Mesenchymal stem cell (in vitro differentiated cells and primary cell): ENCODE measurements at regions not wholly inside any gene's neighbourhood (a gene's known extent, or its start where the extent isn't known, plus 50 kb on each side); places are given as distances from the start of the nearest gene placed in this dataset.
"Not testable (repeated sequence)": the region's sequence is repeated elsewhere in the genome, so short reads cannot be mapped to it uniquely, and the experiment has no call there.

Experiments used
- DNase-seq: peaks from one replicate; pipeline ENCODE4 v3.0.0-alpha.2; 2013
- H2AFZ ChIP-seq: one replicate; pipeline ENCODE4 v1.6.1; 2013; ENCODE audit warnings: low read depth, mild to moderate bottlenecking, control low read depth, inconsistent platforms, low read length, moderate library complexity
- H2AK5ac ChIP-seq: 2 replicates; pipeline ENCODE4 v1.6.1; 2013; ENCODE audit warnings: low read length, moderate library complexity, mild to moderate bottlenecking, inconsistent platforms; ENCODE audit not compliant: severe bottlenecking
- H2BK120ac ChIP-seq: one replicate; pipeline ENCODE4 v1.6.1; 2013; ENCODE audit warnings: low read depth, mild to moderate bottlenecking, inconsistent platforms, low read length, moderate library complexity
- H2BK12ac ChIP-seq, 2 experiments: one replicate each; pipeline ENCODE4 v1.6.1; 2013; ENCODE audit warnings: inconsistent platforms in 2 of 2, low read length in 2 of 2, mild to moderate bottlenecking in 2 of 2, moderate library complexity in 2 of 2, control low read depth in 1 of 2
- H2BK15ac ChIP-seq: one replicate; pipeline ENCODE4 v1.6.1; 2013; ENCODE audit warnings: mild to moderate bottlenecking, low read depth, inconsistent platforms; ENCODE audit not compliant: poor library complexity, severe bottlenecking
- H2BK5ac ChIP-seq: 2 replicates; pipeline ENCODE4 v1.6.1; 2013; ENCODE audit warnings: low read depth, mild to moderate bottlenecking, low read length, control low read depth, inconsistent platforms; ENCODE audit not compliant: poor library complexity, severe bottlenecking
- H3K14ac ChIP-seq, 2 experiments: one replicate each; pipeline ENCODE4 v1.6.1; 2013; ENCODE audit warnings: inconsistent platforms in 2 of 2, low read length in 2 of 2, control low read depth in 1 of 2, mild to moderate bottlenecking in 1 of 2, moderate library complexity in 1 of 2
- H3K18ac ChIP-seq, 2 experiments: one replicate each; pipeline ENCODE4 v1.6.1; 2013; ENCODE audit warnings: inconsistent platforms in 2 of 2, low read length in 2 of 2, control low read depth in 1 of 2, low read depth in 1 of 2, mild to moderate bottlenecking in 1 of 2
- H3K23ac ChIP-seq, 2 experiments: one replicate each; pipeline ENCODE4 v1.6.1; 2013; ENCODE audit warnings: inconsistent platforms in 2 of 2, low read length in 2 of 2, mild to moderate bottlenecking in 2 of 2, moderate library complexity in 2 of 2, control low read depth in 1 of 2
- H3K27ac ChIP-seq: 2 replicates; pipeline ENCODE4 v1.5.1; 2013; ENCODE audit warnings: mild to moderate bottlenecking, moderate library complexity, low read length, control low read depth, inconsistent platforms; ENCODE audit not compliant: poor library complexity, severe bottlenecking
- H3K27me3 ChIP-seq, 2 experiments: 2 replicates each; pipeline versions ENCODE4 v1.6.1 to v1.7.0; 2013; ENCODE audit warnings: low read length in 2 of 2, mild to moderate bottlenecking in 2 of 2, moderate library complexity in 2 of 2, control low read depth in 1 of 2, inconsistent platforms in 1 of 2; ENCODE audit not compliant: control insufficient read depth in 1 of 2, insufficient read depth in 1 of 2
- H3K36me3 ChIP-seq, 2 experiments: 2 replicates each; pipeline versions ENCODE4 v1.6.1 to v1.7.0; 2013; ENCODE audit warnings: low read length in 2 of 2, control low read depth in 1 of 2, inconsistent platforms in 1 of 2, low read depth in 1 of 2, mild to moderate bottlenecking in 1 of 2; ENCODE audit not compliant: insufficient read depth in 2 of 2, control insufficient read depth in 1 of 2
- H3K4ac ChIP-seq, 2 experiments: one replicate each; pipeline ENCODE4 v1.6.1; 2013; ENCODE audit warnings: inconsistent platforms in 2 of 2, low read length in 2 of 2, mild to moderate bottlenecking in 2 of 2, moderate library complexity in 2 of 2, control low read depth in 1 of 2, low read depth in 1 of 2
- H3K4me1 ChIP-seq: 2 replicates; pipeline ENCODE4 v1.6.1; 2013; ENCODE audit warnings: low read depth, low read length, control low read depth; ENCODE audit not compliant: control insufficient read depth, insufficient read depth
- H3K4me2 ChIP-seq: 2 replicates; pipeline ENCODE4 v1.6.1; 2013; ENCODE audit warnings: low read length, mild to moderate bottlenecking, inconsistent platforms; ENCODE audit not compliant: poor library complexity, severe bottlenecking
- H3K4me3 ChIP-seq, 2 experiments: 2 replicates each; pipeline versions ENCODE4 v1.5.1 to v1.7.0; 2013; ENCODE audit warnings: low read length in 2 of 2, mild to moderate bottlenecking in 2 of 2, control low read depth in 1 of 2, low read depth in 1 of 2; ENCODE audit not compliant: insufficient read depth in 1 of 2
- H3K79me1 ChIP-seq: replicated peaks from 2 replicates; pipeline ENCODE4 v1.6.1; 2013; ENCODE audit warnings: mild to moderate bottlenecking, control low read depth, low read length, inconsistent platforms; ENCODE audit not compliant: poor library complexity, severe bottlenecking
- H3K9ac ChIP-seq: 2 replicates; pipeline ENCODE4 v1.7.0; 2013; ENCODE audit warnings: mild to moderate bottlenecking, low read length, moderate library complexity
- H3K9me3 ChIP-seq: 2 replicates; pipeline ENCODE4 v1.7.0; 2013; ENCODE audit warnings: mild to moderate bottlenecking, low read length; ENCODE audit not compliant: control insufficient read depth
- H4K8ac ChIP-seq: one replicate; pipeline ENCODE4 v1.6.1; 2013; ENCODE audit warnings: inconsistent platforms, mild to moderate bottlenecking, low read length, moderate library complexity
- H4K91ac ChIP-seq: one replicate; pipeline ENCODE4 v1.6.1; 2013; ENCODE audit warnings: mild to moderate bottlenecking, low read length, inconsistent platforms
- WGBS: methylation state at CpG from one replicate; pipeline ENCODE4 v1.1.7; 2013; ENCODE audit warnings: mixed read lengths; 5-methylcytosine and 5-hydroxymethylcytosine counted together

- H4K91ac ChIP-seq = no peak overlapping the region
- no peak overlapping the region for H3K27ac ChIP-seq
- no peak for DNase-seq
- no peak overlapping the region for H2BK15ac ChIP-seq
- 7% methylated on average over 1 of the region's 1 CpG for WGBS
- no peak overlapping the region for H3K4me3 ChIP-seq
- no peak overlapping the region for H2BK120ac ChIP-seq
- H3K79me1 ChIP-seq = no peaks in the 10 kb centered on the region
- H2AK5ac ChIP-seq = no peak overlapping the region
- H3K27me3 ChIP-seq = peaks cover 0 to 3% of the 10 kb centered on the region in 2 experiments
- no peak overlapping the region for H3K14ac ChIP-seq
- no peak overlapping the region for H3K18ac ChIP-seq
- H4K8ac ChIP-seq = no peak overlapping the region
- H3K36me3 ChIP-seq = no peaks in the 10 kb centered on the region
- H2AFZ ChIP-seq = no peak overlapping the region
- H3K23ac ChIP-seq = no peak overlapping the region
- H3K4ac ChIP-seq = no peak overlapping the region
- H3K4me1 ChIP-seq = no peaks in the 10 kb centered on the region
- no peaks in the 10 kb centered on the region for H3K9me3 ChIP-seq
- H2BK5ac ChIP-seq = no peak overlapping the region
- no peak overlapping the region for H3K4me2 ChIP-seq
- no peak overlapping the region for H3K9ac ChIP-seq
- no peak overlapping the region for H2BK12ac ChIP-seq
These were observed 302.8 kb upstream of the MDFIC2 start for GRCh38 chr3:70615286-70615685.

- 76% methylated on average over 6 of the region's 6 CpGs for WGBS
- Histone ChIP-seq H3K4me1 (no peaks in the 10 kb centered on the region), H2BK15ac (no peak overlapping the region), H4K91ac (no peak overlapping the region), H2BK120ac (no peak overlapping the region), H3K23ac (no peak overlapping the region), H3K27ac (no peak overlapping the region), H3K36me3 (no peaks in the 10 kb centered on the region), H4K8ac (no peak overlapping the region), H3K4ac (no peak overlapping the region), H2BK12ac (no peak overlapping the region), H3K27me3 (no peaks in the 10 kb centered on the region), H3K14ac (no peak overlapping the region), H2AK5ac (no peak overlapping the region), H3K4me3 (no peak overlapping the region), H3K9me3 (no peaks in the 10 kb centered on the region), H2AFZ (no peak overlapping the region), H3K9ac (no peak overlapping the region), H3K18ac (no peak overlapping the region), H3K4me2 (no peak overlapping the region), H2BK5ac (no peak overlapping the region), H3K79me1 (no peaks in the 10 kb centered on the region)
- no peak for DNase-seq
These were observed 301.7 kb upstream of the MDFIC2 start for GRCh38 chr3:70614111-70614510.

GRCh38 chr3:70612920-70613319, 300.5 kb upstream of the MDFIC2 start:
- H3K4me1 ChIP-seq = no peaks in the 10 kb centered on the region
- no peak for DNase-seq
- WGBS = 89% methylated on average over 7 of the region's 11 CpGs
- no peak overlapping the region for H3K9ac ChIP-seq
- no peak overlapping the region for H3K18ac ChIP-seq
- no peak overlapping the region for H2BK120ac ChIP-seq
- no peak overlapping the region for H3K27ac ChIP-seq
- no peaks in the 10 kb centered on the region for H3K9me3 ChIP-seq
- H2AFZ ChIP-seq = no peak overlapping the region
- H2BK5ac ChIP-seq = no peak overlapping the region
- H3K79me1 ChIP-seq = no peaks in the 10 kb centered on the region
- H2BK15ac ChIP-seq = no peak overlapping the region
- no peak overlapping the region for H2BK12ac ChIP-seq
- no peak overlapping the region for H4K8ac ChIP-seq
- H3K4me3 ChIP-seq = no peak overlapping the region
- no peak overlapping the region for H4K91ac ChIP-seq
- no peak overlapping the region for H3K14ac ChIP-seq
- H3K36me3 ChIP-seq = no peaks in the 10 kb centered on the region
- H2AK5ac ChIP-seq = no peak overlapping the region
- no peaks in the 10 kb centered on the region for H3K27me3 ChIP-seq
- H3K23ac ChIP-seq = no peak overlapping the region
- H3K4me2 ChIP-seq = no peak overlapping the region
- H3K4ac ChIP-seq = no peak overlapping the region

GRCh38 chr3:70611667-70612277, 299.3 kb upstream of the MDFIC2 start:
- H3K23ac ChIP-seq, H4K91ac ChIP-seq, H3K4ac ChIP-seq, H3K79me1 ChIP-seq, H4K8ac ChIP-seq, H3K18ac ChIP-seq, H2BK12ac ChIP-seq, H3K27ac ChIP-seq, H3K36me3 ChIP-seq, DNase-seq, H2BK5ac ChIP-seq, H3K9me3 ChIP-seq, H2BK15ac ChIP-seq, H2BK120ac ChIP-seq, H3K9ac ChIP-seq, H3K27me3 ChIP-seq, H3K4me1 ChIP-seq, H3K4me3 ChIP-seq, H3K14ac ChIP-seq, H2AFZ ChIP-seq, H3K4me2 ChIP-seq: not testable (repeated sequence)
- peak overlapping the region; percentile 1 for H2AK5ac ChIP-seq
- WGBS = 92% methylated on average over 25 of the region's 25 CpGs
